Common myeloid progenitor, CD34-positive (primary cell): ENCODE measurements at regions not wholly inside any gene's neighbourhood (a gene's known extent, or its start where the extent isn't known, plus 50 kb on each side); places are given as distances from the start of the nearest gene placed in this dataset.

ENCODE experiments used
- CTCF ChIA-PET: fragments of 350-600 bp; sonication (Branson Sonifier 250); formaldehyde crosslinking; loops from one replicate; lab custom pipeline; 2021; ENCODE audit warnings: antibody characterized with exemption; lab: Charles Lee
- POLR2A ChIA-PET: fragments of 350-600 bp; sonication (Branson Sonifier 250); formaldehyde crosslinking; loops from one replicate; lab custom pipeline; 2021; ENCODE audit warnings: antibody characterized with exemption; lab: Charles Lee
- DNase-seq, 3 donors: peaks; one replicate each; pipeline versions ENCODE4 v3.0.0 to v3.0.0-alpha.2; 2013
- H3K27ac ChIP-seq, 2 experiments: 1 replicate in 1 of 2; 2 replicates in 1 of 2; pipeline ENCODE4 v1.7.0; 2013; ENCODE audit warnings: inconsistent platforms in 2 of 2, low read length in 2 of 2, mild to moderate bottlenecking in 2 of 2, low read depth in 1 of 2, moderate library complexity in 1 of 2; ENCODE audit not compliant: severe bottlenecking in 2 of 2, insufficient read depth in 1 of 2, poor library complexity in 1 of 2
- H3K27me3 ChIP-seq, 5 experiments: replicated peaks in 2 of 5; 1 replicate in 3 of 5; 2 replicates in 2 of 5; pipeline versions ENCODE4 v1.6.1 to v1.7.0; 2013; ENCODE audit warnings: low read length in 4 of 5, mild to moderate bottlenecking in 2 of 5, moderate library complexity in 2 of 5, inconsistent platforms in 1 of 5; ENCODE audit not compliant: insufficient read depth in 5 of 5, control insufficient read depth in 4 of 5
- H3K36me3 ChIP-seq, 4 experiments: 1 replicate in 2 of 4; 2 replicates in 2 of 4; pipeline versions ENCODE4 v1.6.1 to v1.7.0; 2013; ENCODE audit warnings: low read length in 3 of 4, control low read depth in 1 of 4, mild to moderate bottlenecking in 1 of 4; ENCODE audit not compliant: control insufficient read depth in 4 of 4, insufficient read depth in 4 of 4
- H3K4me1 ChIP-seq, 4 experiments: 1 replicate in 3 of 4; 2 replicates in 1 of 4; pipeline versions ENCODE4 v1.6.1 to v1.7.1; 2013; ENCODE audit warnings: low read length in 3 of 4, mild to moderate bottlenecking in 3 of 4, control low read depth in 1 of 4, inconsistent platforms in 1 of 4, moderate library complexity in 1 of 4; ENCODE audit not compliant: control insufficient read depth in 4 of 4, insufficient read depth in 4 of 4; ENCODE audit errors: control extremely low read depth in 1 of 4
- H3K4me3 ChIP-seq, 7 experiments: 1 replicate in 4 of 7; 2 replicates in 3 of 7; pipeline versions ENCODE4 v1.5.1 to v1.7.0; 2013; ENCODE audit warnings: mild to moderate bottlenecking in 7 of 7, low read length in 6 of 7, moderate library complexity in 6 of 7, inconsistent platforms in 2 of 7, low read depth in 2 of 7, control low read depth in 1 of 7; ENCODE audit not compliant: insufficient read depth in 4 of 7, control insufficient read depth in 1 of 7; ENCODE audit errors: extremely low read depth in 1 of 7
- H3K9me3 ChIP-seq, 5 experiments: 1 replicate in 4 of 5; 2 replicates in 1 of 5; pipeline versions ENCODE4 v1.6.1 to v1.7.1; 2013; ENCODE audit warnings: low read length in 4 of 5, mild to moderate bottlenecking in 2 of 5, inconsistent platforms in 1 of 5, low read depth in 1 of 5, moderate library complexity in 1 of 5; ENCODE audit not compliant: control insufficient read depth in 4 of 5, insufficient read depth in 2 of 5; ENCODE audit errors: control extremely low read depth in 1 of 5
- WGBS: methylation state at CpG from one replicate; pipeline ENCODE4 v1.1.5; 2013; ENCODE audit not compliant: insufficient coverage; 5-methylcytosine and 5-hydroxymethylcytosine counted together

- CTCF ChIA-PET = no interaction called here
- WGBS = no CpG with 5 or more reads among the region's 1 CpG
- H3K36me3 ChIP-seq = no peaks in the 10 kb centered on the region
- H3K27ac ChIP-seq = no peak overlapping the region
- no peaks in the 10 kb centered on the region for H3K4me1 ChIP-seq
- no peak for DNase-seq
- POLR2A ChIA-PET = no interaction called here
- peaks cover 0 to 1% (median 0%) of the 10 kb centered on the region in 5 experiments for H3K27me3 ChIP-seq
- H3K9me3 ChIP-seq = no peaks in the 10 kb centered on the region
- H3K4me3 ChIP-seq = no peak overlapping the region
These were observed 109.7 kb downstream of the P2RY1 start for GRCh38 chr3:152944671-152945070.

GRCh38 chr3:152945556-152945955, 110.6 kb downstream of the P2RY1 start:
- POLR2A ChIA-PET = interaction anchor here (0.6 kb wide), 1 partner anchor 483 kb away, joined by 3 read pairs; no protein-coding TSS in a partner anchor
- 100% methylated on average over 1 of the region's 2 CpGs for WGBS
- DNase-seq = no peak
- peaks cover 0 to 1% (median 0%) of the 10 kb centered on the region in 5 experiments for H3K27me3 ChIP-seq
- no peaks in the 10 kb centered on the region for H3K36me3 ChIP-seq
- H3K4me3 ChIP-seq = no peak overlapping the region
- no peak overlapping the region for H3K27ac ChIP-seq
- CTCF ChIA-PET = no interaction called here
- H3K4me1 ChIP-seq = no peaks in the 10 kb centered on the region
- no peaks in the 10 kb centered on the region for H3K9me3 ChIP-seq

DNA sequence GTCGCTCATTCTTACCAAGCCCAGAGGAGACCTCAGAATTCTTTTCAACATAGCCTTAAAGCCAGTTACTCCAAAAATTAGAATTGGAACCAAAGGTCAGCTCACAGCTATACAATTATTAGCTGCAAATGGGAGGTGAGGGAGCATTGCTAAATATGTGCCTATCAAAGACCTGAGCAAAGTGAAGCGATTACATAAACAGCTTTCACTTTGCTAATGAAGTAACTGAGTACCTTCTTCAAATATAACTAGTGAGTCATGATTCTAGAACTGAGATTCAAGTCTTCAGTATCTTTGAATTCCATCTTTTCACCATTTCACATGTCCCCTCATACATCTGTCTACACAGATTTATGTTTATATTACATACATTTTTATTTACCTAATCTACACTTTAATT, 122.6 kb downstream of the P2RY1 start:
- H3K4me3 ChIP-seq = no peak overlapping the region
- DNase-seq = no peak
- ChIA-PET POLR2A (no interaction called here), CTCF (interaction anchor here (0.9 kb wide), 1 partner anchor 10 kb away, joined by 4 read pairs; no protein-coding TSS in a partner anchor)
- H3K27me3 ChIP-seq = no peaks in the 10 kb centered on the region
- no peak overlapping the region for H3K27ac ChIP-seq
- no peaks in the 10 kb centered on the region for H3K9me3 ChIP-seq
- no CpG with 5 or more reads among the region's 2 CpGs for WGBS
- no peaks in the 10 kb centered on the region for H3K4me1 ChIP-seq
- H3K36me3 ChIP-seq = no peaks in the 10 kb centered on the region

DNA sequence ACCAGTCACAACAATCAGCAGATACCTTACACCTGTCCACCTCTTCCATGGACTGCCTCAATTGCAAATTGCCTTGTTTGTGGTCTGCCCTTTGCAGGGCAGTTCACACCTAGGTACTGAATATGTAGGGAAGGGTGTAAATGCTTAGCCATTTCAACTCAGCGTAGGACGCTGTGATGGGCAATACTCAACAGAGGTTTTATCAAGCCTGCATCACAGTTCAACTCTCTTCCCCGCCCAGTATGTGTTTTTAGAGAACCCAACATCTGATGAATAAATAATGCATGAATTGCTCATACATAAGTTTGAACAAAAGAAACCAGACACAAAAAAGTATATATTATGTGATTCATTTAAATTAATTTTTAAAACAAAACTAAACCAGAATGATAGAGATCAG, 124.4 kb downstream of the P2RY1 start:
- no peaks in the 10 kb centered on the region for H3K36me3 ChIP-seq
- no peaks in the 10 kb centered on the region for H3K9me3 ChIP-seq
- POLR2A ChIA-PET = no interaction called here
- H3K4me1 ChIP-seq = no peaks in the 10 kb centered on the region
- H3K4me3 ChIP-seq = no peak overlapping the region
- no peak overlapping the region for H3K27ac ChIP-seq
- H3K27me3 ChIP-seq = no peaks in the 10 kb centered on the region
- no peak for DNase-seq
- CTCF ChIA-PET = interaction anchor here (1.4 kb wide), 1 partner anchor 484 kb away, joined by 3 read pairs; no protein-coding TSS in a partner anchor
- no CpG with 5 or more reads among the region's 3 CpGs for whole genome bisulfite sequencing

DNA sequence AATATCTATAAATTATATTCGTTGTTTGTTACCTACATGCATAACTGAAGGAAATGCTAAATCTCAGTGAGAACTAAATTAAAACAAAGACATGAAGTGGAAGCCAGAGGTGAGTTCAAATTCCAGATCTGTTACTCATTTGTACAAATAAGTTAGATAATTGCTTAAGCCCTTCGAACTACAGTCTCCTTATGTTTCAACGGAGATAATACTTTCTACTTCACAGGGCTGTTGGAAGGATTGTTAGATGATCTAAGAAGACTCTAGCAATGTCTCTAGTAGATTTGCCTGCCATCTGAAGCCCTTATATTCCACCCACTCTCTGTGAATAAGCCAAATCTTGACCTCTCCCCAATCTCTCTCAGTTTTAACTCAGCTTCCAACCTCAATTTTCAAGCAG, 125.8 kb downstream of the P2RY1 start:
- Histone ChIP-seq H3K36me3 (no peaks in the 10 kb centered on the region), H3K27me3 (no peaks in the 10 kb centered on the region), H3K4me3 (no peak overlapping the region), H3K27ac (no peak overlapping the region), H3K4me1 (peaks cover 0 to 11% (median 4%) of the 10 kb centered on the region in 4 experiments), H3K9me3 (no peaks in the 10 kb centered on the region)
- ChIA-PET CTCF (interaction anchor here (0.5 to 3.3 kb wide), 3 partner anchors 9 to 665 kb away, joined by 3 to 14 read pairs (median 5); no protein-coding TSS in a partner anchor), POLR2A (no interaction called here)
- no peak for DNase-seq
- WGBS = no CpG with 5 or more reads among the region's 3 CpGs

GRCh38 chr3:152961323-152961722, 126.4 kb downstream of the P2RY1 start:
- Histone ChIP-seq H3K9me3 (peaks cover 0 to under 1% (median 0%) of the 10 kb centered on the region in 5 experiments), H3K27me3 (no peaks in the 10 kb centered on the region), H3K4me1 (peaks cover 0 to 11% (median 4%) of the 10 kb centered on the region in 4 experiments), H3K4me3 (no peak overlapping the region), H3K27ac (no peak overlapping the region), H3K36me3 (no peaks in the 10 kb centered on the region)
- DNase-seq = peak; percentile 36 to 51 (median 43)
- 60% methylated on average over 2 of the region's 2 CpGs for WGBS
- ChIA-PET POLR2A (no interaction called here), CTCF (interaction anchor here (0.5 to 3.3 kb wide), 4 partner anchors 9 to 664 kb away, joined by 3 to 14 read pairs (median 4); no protein-coding TSS in a partner anchor)

DNA sequence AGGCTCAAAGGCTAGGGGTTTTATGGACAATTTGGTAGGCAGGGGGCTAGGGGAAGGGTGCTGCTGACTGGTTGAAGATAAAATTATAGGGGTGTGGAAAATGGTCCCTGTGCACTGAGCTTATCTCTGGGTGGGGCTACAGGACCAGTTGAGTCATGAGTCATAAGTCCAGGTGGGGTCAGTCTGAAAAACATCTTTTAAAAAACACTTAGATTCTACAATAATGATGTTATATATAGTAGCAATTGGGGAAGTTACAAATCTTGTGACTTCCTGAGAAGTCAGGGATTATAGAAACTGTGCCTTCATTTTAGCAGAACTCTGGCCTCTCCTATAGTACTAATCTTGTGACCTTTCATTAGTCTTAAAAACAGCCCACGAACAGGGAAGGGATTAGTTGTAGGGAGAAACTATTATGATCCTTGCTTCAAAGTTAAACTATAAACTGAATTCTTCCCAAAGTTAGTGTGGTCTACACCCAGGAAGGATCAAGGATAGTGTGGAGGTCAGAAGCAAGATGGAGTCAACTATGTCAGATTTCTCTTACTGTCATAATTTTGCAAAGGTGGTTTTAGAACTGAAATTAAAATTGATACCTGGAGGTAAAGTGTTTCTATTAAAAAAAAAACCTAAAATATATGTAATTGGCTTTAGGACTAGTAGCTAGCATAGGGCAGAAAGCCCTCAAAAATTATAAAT, 130.1 kb downstream of the P2RY1 start:
- H3K27me3 ChIP-seq = no peaks in the 10 kb centered on the region
- peaks cover 0 to 11% (median 4%) of the 10 kb centered on the region in 4 experiments for H3K4me1 ChIP-seq
- no peak overlapping the region for H3K4me3 ChIP-seq
- no peaks in the 10 kb centered on the region for H3K36me3 ChIP-seq
- whole genome bisulfite sequencing = no CpG with 5 or more reads among the region's 1 CpG
- H3K9me3 ChIP-seq = peaks cover 0 to 8% (median 1%) of the 10 kb centered on the region in 5 experiments
- H3K27ac ChIP-seq = no peak overlapping the region
- CTCF ChIA-PET = no interaction called here
- peak in 2 of 3 donors; percentile 42 to 65 for DNase-seq
- POLR2A ChIA-PET = no interaction called here
